ENCODE measurements at regions not wholly inside any gene's neighbourhood (a gene's known extent, or its start where the extent isn't known, plus 50 kb on each side); places are given as distances from the start of the nearest gene placed in this dataset.

DNA sequence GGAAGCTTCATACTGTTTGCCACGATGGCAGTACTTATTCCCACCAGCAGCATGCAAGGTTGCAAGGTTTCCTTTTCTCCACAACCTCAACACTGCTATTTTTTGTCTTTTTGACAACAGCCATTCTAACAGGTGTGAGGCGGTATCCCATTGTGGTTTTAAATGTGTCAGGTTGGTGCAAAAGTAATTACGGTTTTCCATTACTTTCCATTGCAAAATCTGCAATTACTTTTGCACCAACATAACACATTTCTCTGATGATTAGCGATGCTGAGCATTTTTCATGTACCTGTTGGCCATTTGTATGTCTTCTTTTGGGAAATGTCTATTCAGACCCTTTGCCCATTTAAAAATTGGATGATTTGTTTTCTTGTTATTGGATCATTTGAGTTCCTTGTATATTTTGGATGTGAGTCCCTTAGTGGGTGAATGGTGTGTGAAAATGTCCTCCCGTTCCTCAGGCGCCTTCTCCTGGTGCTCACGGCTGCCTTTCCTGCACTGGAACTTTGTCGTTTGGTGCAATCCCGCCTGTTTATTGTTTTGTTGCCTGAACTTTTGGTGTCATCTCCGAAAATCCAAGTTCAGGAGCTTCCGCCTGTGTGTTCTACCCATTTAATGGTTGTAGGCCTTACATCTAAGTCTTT lies 213.6 kb downstream of the KIF26A start:
- Histone ChIP-seq H3K27me3 (peaks cover 0 to 10% (median 0%) of the 10 kb centered on the region in 7 donors), H3K27ac (no peak overlapping the region), H3K4me3 (no peak overlapping the region), H3K4me1 (peaks cover 3 to 30% (median 7%) of the 10 kb centered on the region in 9 donors), H3K36me3 (no peaks in the 10 kb centered on the region), H3K9me3 (peaks cover 0 to 18% (median 5%) of the 10 kb centered on the region in 11 donors)
- TF ChIP-seq, protein P1, sequence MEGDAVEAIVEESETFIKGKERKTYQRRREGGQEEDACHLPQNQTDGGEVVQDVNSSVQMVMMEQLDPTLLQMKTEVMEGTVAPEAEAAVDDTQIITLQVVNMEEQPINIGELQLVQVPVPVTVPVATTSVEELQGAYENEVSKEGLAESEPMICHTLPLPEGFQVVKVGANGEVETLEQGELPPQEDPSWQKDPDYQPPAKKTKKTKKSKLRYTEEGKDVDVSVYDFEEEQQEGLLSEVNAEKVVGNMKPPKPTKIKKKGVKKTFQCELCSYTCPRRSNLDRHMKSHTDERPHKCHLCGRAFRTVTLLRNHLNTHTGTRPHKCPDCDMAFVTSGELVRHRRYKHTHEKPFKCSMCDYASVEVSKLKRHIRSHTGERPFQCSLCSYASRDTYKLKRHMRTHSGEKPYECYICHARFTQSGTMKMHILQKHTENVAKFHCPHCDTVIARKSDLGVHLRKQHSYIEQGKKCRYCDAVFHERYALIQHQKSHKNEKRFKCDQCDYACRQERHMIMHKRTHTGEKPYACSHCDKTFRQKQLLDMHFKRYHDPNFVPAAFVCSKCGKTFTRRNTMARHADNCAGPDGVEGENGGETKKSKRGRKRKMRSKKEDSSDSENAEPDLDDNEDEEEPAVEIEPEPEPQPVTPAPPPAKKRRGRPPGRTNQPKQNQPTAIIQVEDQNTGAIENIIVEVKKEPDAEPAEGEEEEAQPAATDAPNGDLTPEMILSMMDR (IDR thresholded peaks at IDR 0.05): no peak
- intact Hi-C loops (cut with DNase I): loop anchor here in 1 of 10 donors (5.0 kb wide), 1 partner anchor 40 kb away; no protein-coding TSS in a partner anchor
- DNase-seq (no peak), ATAC-seq (no peak)
- 94 to 95% methylated on average over 11 of the region's 11 CpGs for WGBS, 2 donors

DNA sequence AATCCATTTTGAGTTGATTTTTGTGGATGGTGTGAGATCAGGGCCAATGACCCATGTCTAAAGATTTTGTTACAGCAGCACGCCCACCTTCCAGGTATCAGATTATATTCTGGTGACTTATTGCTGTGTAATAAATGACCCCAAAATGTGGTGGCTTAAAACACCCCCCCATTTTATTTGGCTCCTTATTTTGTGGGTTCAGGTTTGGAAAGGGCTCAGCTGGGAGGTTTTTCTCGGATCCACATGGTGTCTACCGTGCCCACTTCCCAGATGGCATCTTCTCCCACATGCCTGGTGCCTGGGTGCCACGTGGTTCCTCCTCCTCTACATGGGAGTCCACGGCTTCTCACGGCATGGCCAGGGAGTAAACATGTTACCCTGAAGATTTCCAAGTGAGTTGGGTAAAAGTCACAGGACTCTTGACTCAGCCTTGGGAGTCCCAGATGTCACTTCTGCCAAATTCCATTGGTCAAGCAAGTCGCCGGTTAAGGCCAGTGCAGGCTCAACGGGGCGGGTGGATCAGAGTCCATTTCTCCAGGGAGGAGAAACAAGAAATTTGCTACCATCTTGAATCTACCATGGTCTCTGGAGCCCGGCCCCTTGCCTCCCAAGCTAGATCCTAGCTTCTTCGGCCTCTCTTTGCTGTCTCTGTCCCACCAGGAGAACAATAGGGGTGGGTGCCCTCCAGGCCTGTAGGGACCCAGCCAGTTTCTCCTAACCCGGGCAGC lies 214.3 kb downstream of the KIF26A start:
- H3K27me3 ChIP-seq: peaks cover 0 to 10% (median 0%) of the 10 kb centered on the region in 7 donors
- no peak for ATAC-seq
- no peak for DNase-seq
- intact Hi-C loops (cut with DNase I): loop anchor here in 1 of 10 donors (5.0 kb wide), 1 partner anchor 40 kb away; no protein-coding TSS in a partner anchor
- no peaks in the 10 kb centered on the region for H3K36me3 ChIP-seq
- no peak overlapping the region for H3K4me3 ChIP-seq
- TF ChIP-seq, protein P1 (IDR thresholded peaks at IDR 0.05): no peak
- no peak overlapping the region for H3K27ac ChIP-seq
- peaks cover 0 to 18% (median 5%) of the 10 kb centered on the region in 11 donors for H3K9me3 ChIP-seq
- WGBS, 2 donors: 91 to 96% methylated on average over 13 of the region's 13 CpGs
- peaks cover 3 to 30% (median 7%) of the 10 kb centered on the region in 9 donors for H3K4me1 ChIP-seq

DNA sequence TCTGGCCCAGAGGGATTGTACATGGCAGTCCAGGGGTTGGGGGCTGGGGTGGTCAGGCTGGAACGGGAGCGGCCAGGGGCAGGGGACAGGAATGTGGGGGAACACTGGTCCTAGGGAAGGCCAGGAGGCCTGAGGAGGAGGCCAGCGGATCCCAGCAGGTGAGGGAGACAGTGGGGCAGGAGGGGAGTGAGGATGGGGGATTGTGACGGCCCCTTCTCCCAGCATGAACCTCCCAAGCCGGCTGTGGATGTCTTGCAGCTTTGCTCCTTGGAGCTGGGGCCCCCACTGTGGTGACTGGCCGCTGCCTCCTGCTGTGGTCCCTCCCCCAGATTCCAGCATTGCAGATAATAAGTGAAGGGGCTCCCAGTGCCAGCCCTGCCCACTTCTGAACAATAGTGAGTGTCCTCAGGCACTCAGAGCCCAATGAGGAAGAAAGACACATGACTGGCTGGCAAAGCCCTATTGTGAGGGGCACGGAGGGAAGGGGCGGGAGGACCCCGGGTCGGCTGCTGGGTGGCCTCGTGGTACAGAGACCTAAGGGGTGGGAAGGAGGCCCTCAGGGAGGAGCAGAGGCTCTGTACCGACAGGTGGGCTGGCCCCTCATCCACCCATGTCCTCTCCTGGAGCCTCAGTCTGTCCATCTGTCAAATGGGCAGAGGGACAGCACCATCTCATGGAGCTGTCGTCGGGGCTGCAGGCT lies 215.0 kb downstream of the KIF26A start:
- ATAC-seq (no peak), DNase-seq (peak; percentile 3 to 6)
- TF ChIP-seq, protein P1 (IDR thresholded peaks at IDR 0.05): no peak
- Histone ChIP-seq H3K36me3 (no peaks in the 10 kb centered on the region), H3K27ac (peak overlapping the region in 2 of 10 donors; percentile 62 to 71), H3K4me3 (no peak overlapping the region), H3K27me3 (peaks cover 0 to 11% (median 0%) of the 10 kb centered on the region in 7 donors), H3K4me1 (peaks cover 3 to 30% (median 7%) of the 10 kb centered on the region in 9 donors), H3K9me3 (peaks cover 0 to 16% (median 5%) of the 10 kb centered on the region in 11 donors)
- intact Hi-C loops (cut with DNase I): loop anchor here in 1 of 10 donors (5.0 kb wide), 1 partner anchor 39 kb away; no protein-coding TSS in a partner anchor
- 80 to 82% methylated on average over 14 of the region's 14 CpGs for WGBS, 2 donors

Data from heart right ventricle (tissue), 16 donors.